ENCODE measurements at regions not wholly inside any gene's neighbourhood (a gene's known extent, or its start where the extent isn't known, plus 50 kb on each side); places are given as distances from the start of the nearest gene placed in this dataset.

DNA sequence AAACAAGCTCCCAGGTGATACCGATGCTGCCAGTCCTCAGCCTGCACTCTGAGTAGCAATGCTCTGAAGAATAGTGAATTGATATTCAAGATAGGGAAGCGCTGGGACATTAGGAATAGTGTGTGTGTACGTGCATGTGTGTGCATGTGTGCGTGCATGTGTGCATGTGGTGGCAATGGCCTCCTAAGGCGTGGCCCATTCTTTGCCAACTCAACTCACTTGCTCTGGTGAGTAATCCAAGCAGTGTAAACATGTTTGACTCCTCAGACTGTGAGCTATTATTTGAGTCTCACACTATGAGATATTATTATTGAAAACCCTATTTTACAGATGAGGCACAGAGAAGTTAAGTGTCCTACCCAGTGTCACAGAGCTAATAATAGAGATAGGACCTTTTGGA is 186.6 kb downstream of the RAB11FIP2 start:
- H3K36me3 Mint-ChIP-seq, result no peaks in the 10 kb centered on the region
- TF ChIP-seq, protein P1, sequence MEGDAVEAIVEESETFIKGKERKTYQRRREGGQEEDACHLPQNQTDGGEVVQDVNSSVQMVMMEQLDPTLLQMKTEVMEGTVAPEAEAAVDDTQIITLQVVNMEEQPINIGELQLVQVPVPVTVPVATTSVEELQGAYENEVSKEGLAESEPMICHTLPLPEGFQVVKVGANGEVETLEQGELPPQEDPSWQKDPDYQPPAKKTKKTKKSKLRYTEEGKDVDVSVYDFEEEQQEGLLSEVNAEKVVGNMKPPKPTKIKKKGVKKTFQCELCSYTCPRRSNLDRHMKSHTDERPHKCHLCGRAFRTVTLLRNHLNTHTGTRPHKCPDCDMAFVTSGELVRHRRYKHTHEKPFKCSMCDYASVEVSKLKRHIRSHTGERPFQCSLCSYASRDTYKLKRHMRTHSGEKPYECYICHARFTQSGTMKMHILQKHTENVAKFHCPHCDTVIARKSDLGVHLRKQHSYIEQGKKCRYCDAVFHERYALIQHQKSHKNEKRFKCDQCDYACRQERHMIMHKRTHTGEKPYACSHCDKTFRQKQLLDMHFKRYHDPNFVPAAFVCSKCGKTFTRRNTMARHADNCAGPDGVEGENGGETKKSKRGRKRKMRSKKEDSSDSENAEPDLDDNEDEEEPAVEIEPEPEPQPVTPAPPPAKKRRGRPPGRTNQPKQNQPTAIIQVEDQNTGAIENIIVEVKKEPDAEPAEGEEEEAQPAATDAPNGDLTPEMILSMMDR (conservative IDR thresholded peaks at IDR 0.05), result no peak
- H3K9me3 Mint-ChIP-seq, result no peaks in the 10 kb centered on the region
- no peak for DNase-seq (ENCODE audit: extremely low spot score, unreplicated experiment)
- H3K4me3 Mint-ChIP-seq, result no peak overlapping the region
- H3K27ac Mint-ChIP-seq, result no peak overlapping the region
- peaks cover 8% of the 10 kb centered on the region for H3K4me1 Mint-ChIP-seq (ENCODE audit: unreplicated experiment)
- no peaks in the 10 kb centered on the region for H3K27me3 Mint-ChIP-seq

- no peak overlapping the region for H3K4me3 Mint-ChIP-seq
- no peaks in the 10 kb centered on the region for H3K9me3 Mint-ChIP-seq
- no peaks in the 10 kb centered on the region for H3K27me3 Mint-ChIP-seq
- peaks cover 10% of the 10 kb centered on the region for H3K4me1 Mint-ChIP-seq (ENCODE audit: unreplicated experiment)
- no peak overlapping the region for H3K27ac Mint-ChIP-seq
- TF ChIP-seq, protein P1 (conservative IDR thresholded peaks at IDR 0.05), result peak; percentile 68
- no peaks in the 10 kb centered on the region for H3K36me3 Mint-ChIP-seq
- no peak for DNase-seq (ENCODE audit: extremely low spot score, unreplicated experiment)
Observed at GRCh38 chr10:117860823-117861222, 185.9 kb downstream of the RAB11FIP2 start.

DNA sequence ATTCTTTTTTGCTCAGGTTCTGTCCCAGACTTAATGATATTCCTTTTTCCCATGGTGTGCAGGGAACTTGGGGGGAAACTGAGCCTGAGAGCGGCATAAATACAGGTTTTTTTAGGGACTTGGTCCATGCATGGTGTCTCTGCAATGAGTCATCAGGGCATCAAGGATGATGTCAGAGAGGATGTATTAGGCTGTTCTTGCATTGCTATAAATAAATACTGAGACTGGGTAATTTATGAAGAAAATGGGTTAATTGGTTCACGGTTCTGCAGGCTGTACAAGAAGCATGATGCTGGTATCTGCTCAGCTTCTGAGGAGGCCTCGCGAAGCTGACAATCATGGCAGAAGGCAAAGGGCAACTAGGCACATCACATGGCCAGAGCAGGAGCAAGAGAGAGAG is 185.4 kb downstream of the RAB11FIP2 start:
- DNase-seq (ENCODE audit: extremely low spot score, unreplicated experiment), result no peak
- H3K27me3 Mint-ChIP-seq, result no peaks in the 10 kb centered on the region
- TF ChIP-seq, protein P1 (conservative IDR thresholded peaks at IDR 0.05), result no peak
- peaks cover 13% of the 10 kb centered on the region for H3K4me1 Mint-ChIP-seq (ENCODE audit: unreplicated experiment)
- no peak overlapping the region for H3K27ac Mint-ChIP-seq
- H3K36me3 Mint-ChIP-seq, result no peaks in the 10 kb centered on the region
- no peaks in the 10 kb centered on the region for H3K9me3 Mint-ChIP-seq
- no peak overlapping the region for H3K4me3 Mint-ChIP-seq

DNA sequence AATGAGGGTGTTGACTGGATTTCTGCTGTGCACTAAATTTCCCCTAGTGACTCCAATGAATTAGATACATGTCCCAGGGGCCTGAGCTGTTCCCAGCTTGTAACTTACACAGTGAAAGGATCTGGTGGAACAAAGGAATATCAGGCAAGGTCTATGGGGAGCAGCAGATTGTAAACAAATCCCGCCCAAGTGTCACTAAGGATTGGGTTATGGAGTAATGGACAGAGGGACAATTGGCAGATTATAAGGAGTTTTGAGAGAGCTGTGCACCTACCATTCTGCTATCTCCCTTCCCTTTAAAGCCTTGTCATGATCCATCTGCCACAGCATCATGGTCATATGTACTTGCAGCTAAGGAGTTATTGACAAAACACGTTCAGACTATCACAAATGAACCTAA is 183.0 kb downstream of the RAB11FIP2 start:
- Mint-ChIP-seq H3K36me3 (no peaks in the 10 kb centered on the region), H3K4me3 (no peak overlapping the region), H3K27ac (no peak overlapping the region), H3K27me3 (no peaks in the 10 kb centered on the region), H3K4me1 (ENCODE audit: unreplicated experiment) (peaks cover 23% of the 10 kb centered on the region), H3K9me3 (no peaks in the 10 kb centered on the region)
- TF ChIP-seq, protein P1 (conservative IDR thresholded peaks at IDR 0.05), result no peak
- no peak for DNase-seq (ENCODE audit: extremely low spot score, unreplicated experiment)

DNA sequence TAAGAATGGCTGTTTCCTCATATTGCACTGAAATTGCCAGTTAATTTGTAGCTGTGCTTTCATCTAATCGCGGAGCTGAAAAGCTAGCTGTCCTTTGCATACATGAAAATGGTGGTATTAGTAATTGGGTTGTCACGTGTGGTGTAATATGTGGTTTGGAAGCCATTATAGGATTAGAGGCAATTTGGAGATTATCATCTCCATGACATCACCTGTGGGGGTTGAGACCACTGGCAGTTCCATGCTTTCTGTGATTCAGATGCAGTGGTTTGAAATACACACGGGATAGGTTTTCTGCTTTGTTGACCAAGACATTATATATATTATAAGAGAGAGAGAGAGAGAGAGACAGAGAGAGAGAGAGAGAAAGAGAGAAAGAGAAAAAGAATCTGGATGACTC is 180.8 kb downstream of the RAB11FIP2 start:
- Mint-ChIP-seq H3K9me3 (no peaks in the 10 kb centered on the region), H3K36me3 (no peaks in the 10 kb centered on the region), H3K4me3 (no peak overlapping the region), H3K27ac (no peak overlapping the region), H3K27me3 (no peaks in the 10 kb centered on the region), H3K4me1 (ENCODE audit: unreplicated experiment) (peaks cover 23% of the 10 kb centered on the region)
- TF ChIP-seq, protein P1 (conservative IDR thresholded peaks at IDR 0.05), result no peak
- no peak for DNase-seq (ENCODE audit: extremely low spot score, unreplicated experiment)

DNA sequence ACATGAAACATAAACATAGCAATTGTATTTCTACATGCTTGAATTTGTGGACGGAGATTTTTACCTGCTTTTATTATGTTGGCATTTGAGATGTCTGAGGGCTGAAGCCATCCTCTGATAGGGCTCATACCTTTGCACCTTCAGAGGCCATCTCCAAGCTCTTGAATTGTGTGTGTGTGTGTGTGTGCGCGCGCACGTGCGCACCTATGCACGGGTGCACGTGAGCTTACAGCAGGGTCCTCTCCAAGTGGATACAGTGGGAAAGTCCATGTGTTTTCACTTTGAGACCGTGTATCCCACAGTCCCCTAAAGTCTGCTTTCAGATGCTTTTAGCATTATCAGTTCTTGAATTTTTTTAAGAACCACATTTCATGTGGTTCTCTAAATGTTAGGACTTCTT is 178.6 kb downstream of the RAB11FIP2 start:
- TF ChIP-seq, protein P1 (conservative IDR thresholded peaks at IDR 0.05), result no peak
- DNase-seq (ENCODE audit: extremely low spot score, unreplicated experiment), result no peak
- H3K4me1 Mint-ChIP-seq (ENCODE audit: unreplicated experiment), result peaks cover 23% of the 10 kb centered on the region
- no peaks in the 10 kb centered on the region for H3K27me3 Mint-ChIP-seq
- no peak overlapping the region for H3K4me3 Mint-ChIP-seq
- H3K27ac Mint-ChIP-seq, result no peak overlapping the region
- no peaks in the 10 kb centered on the region for H3K36me3 Mint-ChIP-seq
- no peaks in the 10 kb centered on the region for H3K9me3 Mint-ChIP-seq

All from type B pancreatic cell (in vitro differentiated cells).